ENCODE measurements at regions not wholly inside any gene's neighbourhood (a gene's known extent, or its start where the extent isn't known, plus 50 kb on each side); places are given as distances from the start of the nearest gene placed in this dataset.

- TF ChIP-seq CTCF (conservative IDR thresholded peaks at IDR 0.05; ENCODE audit: low read length) (no peak), EZH2phosphoT487 (IDR thresholded peaks at IDR 0.05; ENCODE audit: borderline replicate concordance, low read depth, low read length) (no peak)
Measured at GRCh38 chr14:83611491-83611890, 1918.5 kb upstream of the FLRT2 start.

Measured in OCI-LY7 (cell line).